DOHH2 (cell line): ENCODE measurements at regions not wholly inside any gene's neighbourhood (a gene's known extent, or its start where the extent isn't known, plus 50 kb on each side); places are given as distances from the start of the nearest gene placed in this dataset.

Experiments
- EZH2phosphoT487 ChIP-seq: fragments of 200-600 bp; sonication (generic); IDR thresholded peaks from 2 replicates; pipeline ENCODE4 v1.6.1; 2017; ENCODE audit warnings: borderline replicate concordance, mild to moderate bottlenecking, antibody characterized with exemption, low read length, moderate library complexity, mixed read lengths
- TF ChIP-seq, protein P1 (sequence below): fragments of 200-600 bp; sonication (generic); IDR thresholded peaks from one replicate; pipeline ENCODE4 v1.5.1; 2014; ENCODE audit warnings: antibody characterized with exemption, mild to moderate bottlenecking, low read depth, low read length; ENCODE audit not compliant: poor library complexity, severe bottlenecking

DNA sequence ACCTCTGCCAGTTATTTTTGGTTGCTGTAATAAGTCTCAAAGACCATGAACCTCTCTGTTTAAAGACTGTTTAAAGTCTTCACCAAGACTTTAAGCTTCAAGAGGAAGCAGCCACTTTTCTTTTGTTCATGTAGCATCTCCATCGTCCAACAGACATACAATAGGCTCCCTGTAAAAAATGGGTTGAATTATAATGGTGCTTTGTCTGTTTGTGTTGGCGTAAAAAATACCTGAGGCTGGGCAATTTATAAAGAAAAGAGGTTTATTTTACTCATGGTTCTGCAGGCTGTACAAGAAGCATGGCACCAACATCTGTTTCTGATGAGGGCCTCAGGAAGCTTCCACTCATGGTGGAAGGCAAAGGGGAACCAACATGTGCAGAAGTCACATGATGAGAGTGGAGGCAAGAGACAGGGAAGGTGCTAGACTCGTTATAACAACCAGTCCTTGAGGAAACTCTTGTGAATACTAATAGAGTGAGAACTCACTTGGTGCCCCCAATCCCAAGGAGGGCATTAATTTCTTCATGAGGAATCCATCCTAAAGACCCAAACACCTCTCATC is 126.3 kb upstream of the RPS23 start:
- TF ChIP-seq, protein P1, sequence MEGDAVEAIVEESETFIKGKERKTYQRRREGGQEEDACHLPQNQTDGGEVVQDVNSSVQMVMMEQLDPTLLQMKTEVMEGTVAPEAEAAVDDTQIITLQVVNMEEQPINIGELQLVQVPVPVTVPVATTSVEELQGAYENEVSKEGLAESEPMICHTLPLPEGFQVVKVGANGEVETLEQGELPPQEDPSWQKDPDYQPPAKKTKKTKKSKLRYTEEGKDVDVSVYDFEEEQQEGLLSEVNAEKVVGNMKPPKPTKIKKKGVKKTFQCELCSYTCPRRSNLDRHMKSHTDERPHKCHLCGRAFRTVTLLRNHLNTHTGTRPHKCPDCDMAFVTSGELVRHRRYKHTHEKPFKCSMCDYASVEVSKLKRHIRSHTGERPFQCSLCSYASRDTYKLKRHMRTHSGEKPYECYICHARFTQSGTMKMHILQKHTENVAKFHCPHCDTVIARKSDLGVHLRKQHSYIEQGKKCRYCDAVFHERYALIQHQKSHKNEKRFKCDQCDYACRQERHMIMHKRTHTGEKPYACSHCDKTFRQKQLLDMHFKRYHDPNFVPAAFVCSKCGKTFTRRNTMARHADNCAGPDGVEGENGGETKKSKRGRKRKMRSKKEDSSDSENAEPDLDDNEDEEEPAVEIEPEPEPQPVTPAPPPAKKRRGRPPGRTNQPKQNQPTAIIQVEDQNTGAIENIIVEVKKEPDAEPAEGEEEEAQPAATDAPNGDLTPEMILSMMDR, result no peak
- TF ChIP-seq EZH2phosphoT487, result no peak
